Lower lobe of right lung (tissue), 2 donors: ENCODE measurements at regions not wholly inside any gene's neighbourhood (a gene's known extent, or its start where the extent isn't known, plus 50 kb on each side); places are given as distances from the start of the nearest gene placed in this dataset.

Source experiments
- ATAC-seq, 2 donors: fragments of 200-7000 bp; cut with Tn5 transposase; one replicate each; pipeline ENCODE4 v1.9.1; 2020 to 2022; ENCODE audit warnings: mild to moderate bottlenecking in 2 of 2, moderate library complexity in 2 of 2
- DNase-seq: peaks from one replicate; pipeline ENCODE4 v3.0.0-alpha.2; 2020
- H3K27ac ChIP-seq: fragments of 200-600 bp; one replicate; pipeline ENCODE4 v1.8.0; 2022
- H3K27me3 ChIP-seq: fragments of 200-600 bp; one replicate; pipeline ENCODE4 v1.8.0; 2022; ENCODE audit warnings: low read depth
- H3K36me3 ChIP-seq: fragments of 200-600 bp; one replicate; pipeline ENCODE4 v1.8.0; 2022; ENCODE audit warnings: mild to moderate bottlenecking
- H3K4me1 ChIP-seq: fragments of 200-600 bp; one replicate; pipeline ENCODE4 v1.8.0; 2022
- H3K4me3 ChIP-seq: fragments of 200-600 bp; one replicate; pipeline ENCODE4 v1.8.0; 2022; ENCODE audit warnings: mild to moderate bottlenecking
- H3K9me3 ChIP-seq: fragments of 200-600 bp; one replicate; pipeline ENCODE4 v1.8.0; 2022
- CTCF ChIP-seq: fragments of 200-600 bp; IDR thresholded peaks from one replicate; pipeline ENCODE4 v1.8.0; 2022; ENCODE audit warnings: antibody characterized with exemption, mild to moderate bottlenecking
- intact Hi-C: fragments of 100-400 bp; cut with DNase I; formaldehyde crosslinking; loops from one replicate; pipeline ENCODE4 v1.11.0; 2022
- donor health status: DM: no; HTN: yes; CAD: no; lungs with severe emphysema.

- Histone ChIP-seq H3K4me1 (no peaks in the 10 kb centered on the region), H3K36me3 (no peaks in the 10 kb centered on the region), H3K27ac (no peak overlapping the region), H3K27me3 (no peaks in the 10 kb centered on the region), H3K9me3 (no peaks in the 10 kb centered on the region), H3K4me3 (no peak overlapping the region)
- no peak for TF ChIP-seq CTCF
- intact Hi-C loops, result no loop called here
- DNase-seq (no peak), ATAC-seq (no peak)
Measured at GRCh38 chr3:18282507-18282906, 142.6 kb downstream of the SATB1 start.

GRCh38 chr3:18279226-18279737 lies 145.9 kb downstream of the SATB1 start:
- intact Hi-C loops, result no loop called here
- H3K4me1 ChIP-seq, result no peaks in the 10 kb centered on the region
- no peak for TF ChIP-seq CTCF

GRCh38 chr3:18264853-18265252 lies 160.3 kb downstream of the SATB1 start:
- no peak overlapping the region for H3K4me3 ChIP-seq
- no peaks in the 10 kb centered on the region for H3K36me3 ChIP-seq
- H3K9me3 ChIP-seq, result no peaks in the 10 kb centered on the region
- no peak overlapping the region for H3K27ac ChIP-seq
- no peaks in the 10 kb centered on the region for H3K4me1 ChIP-seq
- ATAC-seq (no peak), DNase-seq (no peak)
- no peak for TF ChIP-seq CTCF
- intact Hi-C loops, result no loop called here
- H3K27me3 ChIP-seq, result no peaks in the 10 kb centered on the region

More at GRCh38 chr3:18279226-18279737, 145.9 kb downstream of the SATB1 start:
- no peak overlapping the region for H3K27ac ChIP-seq
- no peaks in the 10 kb centered on the region for H3K36me3 ChIP-seq
- no peaks in the 10 kb centered on the region for H3K27me3 ChIP-seq
- DNase-seq, result no peak
- no peak for ATAC-seq
- H3K4me3 ChIP-seq, result no peak overlapping the region
- H3K9me3 ChIP-seq, result no peaks in the 10 kb centered on the region

- intact Hi-C loops, result no loop called here
- no peaks in the 10 kb centered on the region for H3K27me3 ChIP-seq
- DNase-seq, result no peak
- H3K4me1 ChIP-seq, result no peaks in the 10 kb centered on the region
- TF ChIP-seq CTCF, result no peak
- no peak overlapping the region for H3K4me3 ChIP-seq
- H3K36me3 ChIP-seq, result no peaks in the 10 kb centered on the region
- ATAC-seq, result no peak
- no peak overlapping the region for H3K27ac ChIP-seq
- no peaks in the 10 kb centered on the region for H3K9me3 ChIP-seq
Measured at GRCh38 chr3:18264361-18264760, 160.8 kb downstream of the SATB1 start.

GRCh38 chr3:18258492-18258891 lies 166.6 kb downstream of the SATB1 start:
- no peaks in the 10 kb centered on the region for H3K27me3 ChIP-seq
- DNase-seq, result no peak
- intact Hi-C loops, result no loop called here

More at GRCh38 chr3:18258492-18258891, 166.6 kb downstream of the SATB1 start:
- ATAC-seq, result no peak
- Histone ChIP-seq H3K4me3 (no peak overlapping the region), H3K27ac (no peak overlapping the region), H3K9me3 (no peaks in the 10 kb centered on the region), H3K36me3 (no peaks in the 10 kb centered on the region), H3K4me1 (no peaks in the 10 kb centered on the region)
- TF ChIP-seq CTCF, result no peak
